Endodermal cell (in vitro differentiated cells): ENCODE measurements at regions not wholly inside any gene's neighbourhood (a gene's known extent, or its start where the extent isn't known, plus 50 kb on each side); places are given as distances from the start of the nearest gene placed in this dataset.
A peak's percentile ranks its signal among the peaks of the same experiment; 100 is the strongest.

Experiments used
- DNase-seq: peaks from one replicate; pipeline ENCODE4 v3.0.0-alpha.2; 2017
- H3K27ac ChIP-seq: 2 replicates; pipeline ENCODE4 v1.5.1; 2013; ENCODE audit warnings: mild to moderate bottlenecking, low read depth, low read length, moderate library complexity
- H3K27me3 ChIP-seq: 2 replicates; pipeline ENCODE4 v1.6.1; 2013; ENCODE audit warnings: mild to moderate bottlenecking, low read length, moderate library complexity; ENCODE audit not compliant: insufficient read depth, control insufficient read depth, poor library complexity, severe bottlenecking
- H3K36me3 ChIP-seq: 2 replicates; pipeline ENCODE4 v1.7.0; 2013; ENCODE audit warnings: mild to moderate bottlenecking, low read length, moderate library complexity; ENCODE audit not compliant: control insufficient read depth, insufficient read depth
- H3K4me1 ChIP-seq: one replicate; pipeline ENCODE4 v1.7.0; 2013; ENCODE audit warnings: low read length; ENCODE audit not compliant: control insufficient read depth, insufficient read depth
- H3K4me3 ChIP-seq: 2 replicates; pipeline ENCODE4 v1.5.1; 2013; ENCODE audit warnings: mild to moderate bottlenecking, low read length, moderate library complexity
- H3K9ac ChIP-seq: 2 replicates; pipeline ENCODE4 v1.6.1; 2013; ENCODE audit warnings: mild to moderate bottlenecking, low read length, moderate library complexity; ENCODE audit not compliant: poor library complexity, severe bottlenecking; ENCODE audit errors: extremely low read depth
- H3K9me3 ChIP-seq: 2 replicates; pipeline ENCODE4 v1.6.1; 2013; ENCODE audit warnings: mild to moderate bottlenecking, low read length, moderate library complexity; ENCODE audit not compliant: control insufficient read depth
- H3K27ac Mint-ChIP-seq: 2 replicates; pipeline ENCODE4 v1.8.0; 2020; ENCODE audit warnings: mixed read lengths
- H3K27me3 Mint-ChIP-seq: 2 replicates; pipeline ENCODE4 v1.8.0; 2021; ENCODE audit warnings: mild to moderate bottlenecking, mixed read lengths; ENCODE audit not compliant: insufficient read depth
- H3K36me3 Mint-ChIP-seq: 2 replicates; pipeline ENCODE4 v1.8.0; 2020; ENCODE audit warnings: low read depth, mixed read lengths
- H3K4me1 Mint-ChIP-seq: 2 replicates; pipeline ENCODE4 v1.8.0; 2020; ENCODE audit warnings: mixed read lengths
- H3K4me3 Mint-ChIP-seq: 2 replicates; pipeline ENCODE4 v1.8.0; 2020; ENCODE audit warnings: mild to moderate bottlenecking, moderate library complexity, mixed read lengths
- H3K9me3 Mint-ChIP-seq: 2 replicates; pipeline ENCODE4 v1.8.0; 2020; ENCODE audit warnings: mild to moderate bottlenecking, mixed read lengths
- CTCF ChIP-seq: fragments of 200-600 bp; sonication (generic); conservative IDR thresholded peaks from 2 replicates; pipeline ENCODE4 v1.5.0; 2021; ENCODE audit warnings: antibody characterized with exemption, mild to moderate bottlenecking
- WGBS, 2 experiments: methylation state at CpG; one replicate each; pipeline versions ENCODE4 v1.1.5 to v1.1.7; 2013; ENCODE audit warnings: missing lambda C conversion rate in 2 of 2, mixed read lengths in 1 of 2; ENCODE audit not compliant: insufficient coverage in 1 of 2, insufficient read length in 1 of 2; 5-methylcytosine and 5-hydroxymethylcytosine counted together

GRCh38 chr13:76067850-76068249 lies 431.7 kb downstream of the LMO7 start:
- peaks cover 55% of the 10 kb centered on the region for H3K9me3 Mint-ChIP-seq
- Histone ChIP-seq H3K4me1 (no peaks in the 10 kb centered on the region), H3K27ac (no peak overlapping the region), H3K9ac (no peak overlapping the region), H3K36me3 (no peaks in the 10 kb centered on the region), H3K9me3 (peaks cover 34% of the 10 kb centered on the region), H3K27me3 (no peaks in the 10 kb centered on the region), H3K4me3 (peak overlapping the region; percentile 35)
- TF ChIP-seq CTCF: no peak
- H3K27me3 Mint-ChIP-seq: no peaks in the 10 kb centered on the region
- peaks cover 8% of the 10 kb centered on the region for H3K36me3 Mint-ChIP-seq
- DNase-seq: no peak
- 90% methylated on average over 3 of the region's 3 CpGs for WGBS, 2 experiments
- H3K4me3 Mint-ChIP-seq: no peak overlapping the region
- H3K4me1 Mint-ChIP-seq: no peaks in the 10 kb centered on the region
- H3K27ac Mint-ChIP-seq: no peak overlapping the region

GRCh38 chr13:76053181-76053580 lies 417.1 kb downstream of the LMO7 start:
- Mint-ChIP-seq H3K4me1 (peaks cover 23% of the 10 kb centered on the region), H3K4me3 (no peak overlapping the region), H3K27me3 (no peaks in the 10 kb centered on the region), H3K9me3 (peaks cover 30% of the 10 kb centered on the region), H3K36me3 (no peaks in the 10 kb centered on the region), H3K27ac (peak overlapping the region; percentile 22)
- Histone ChIP-seq H3K27ac (no peak overlapping the region), H3K9ac (no peak overlapping the region), H3K4me3 (peak overlapping the region; percentile 21), H3K4me1 (peaks cover 4% of the 10 kb centered on the region), H3K27me3 (no peaks in the 10 kb centered on the region), H3K9me3 (peaks cover 37% of the 10 kb centered on the region), H3K36me3 (peaks cover 3% of the 10 kb centered on the region)
- 71% methylated on average over 1 of the region's 1 CpG; no CpG with 5 or more reads in 1 of the 2 experiments for WGBS, 2 experiments
- TF ChIP-seq CTCF: no peak
- no peak for DNase-seq

- 73% methylated on average over 1 of the region's 1 CpG; no CpG with 5 or more reads in 1 of the 2 experiments for WGBS, 2 experiments
- Histone ChIP-seq H3K27ac (no peak overlapping the region), H3K9ac (no peak overlapping the region), H3K27me3 (no peaks in the 10 kb centered on the region), H3K36me3 (peaks cover 3% of the 10 kb centered on the region), H3K4me3 (peak overlapping the region; percentile 54), H3K9me3 (peaks cover 16% of the 10 kb centered on the region), H3K4me1 (peaks cover 4% of the 10 kb centered on the region)
- no peak for DNase-seq
- Mint-ChIP-seq H3K4me3 (no peak overlapping the region), H3K27ac (no peak overlapping the region), H3K9me3 (peaks cover 5% of the 10 kb centered on the region), H3K36me3 (no peaks in the 10 kb centered on the region), H3K27me3 (no peaks in the 10 kb centered on the region), H3K4me1 (peaks cover 18% of the 10 kb centered on the region)
- TF ChIP-seq CTCF: no peak
These were observed 413.2 kb downstream of the LMO7 start for GRCh38 chr13:76049376-76049746.
